HCT116 (cell line): ENCODE measurements at regions not wholly inside any gene's neighbourhood (a gene's known extent, or its start where the extent isn't known, plus 50 kb on each side); places are given as distances from the start of the nearest gene placed in this dataset.
"Not testable (repeated sequence)": the region's sequence is repeated elsewhere in the genome, so short reads cannot be mapped to it uniquely, and the experiment has no call there.

Experiments
- CEBPB ChIP-seq: IDR thresholded peaks from 2 replicates; pipeline ENCODE4 v1.6.1; 2012; ENCODE audit warnings: low read depth
- EGR1 ChIP-seq: IDR thresholded peaks from 2 replicates; pipeline ENCODE4 v1.6.1; 2012; ENCODE audit warnings: low read depth
- JUND ChIP-seq: IDR thresholded peaks from 2 replicates; pipeline ENCODE4 v1.6.1; 2012
- POLR2A ChIP-seq: IDR thresholded peaks from 2 replicates; pipeline ENCODE4 v1.7.0; 2011; ENCODE audit warnings: borderline replicate concordance; ENCODE audit not compliant: insufficient read depth, insufficient read length; ENCODE audit errors: extremely low read depth
- POLR2AphosphoS5 ChIP-seq: IDR thresholded peaks from 2 replicates; pipeline ENCODE4 v1.6.1; 2011; ENCODE audit warnings: mild to moderate bottlenecking, low read depth, low read length, moderate library complexity
- SRF ChIP-seq: IDR thresholded peaks from 2 replicates; pipeline ENCODE4 v1.6.1; 2012; ENCODE audit warnings: low read depth
- TF ChIP-seq, protein P1 (sequence below), 3 experiments: fragments of 200-600 bp in 1 of 3; sonication (generic) in 1 of 3; IDR thresholded peaks in 2 of 3; conservative IDR thresholded peaks in 1 of 3; 2 replicates each; pipeline ENCODE4 v1.5.1; 2012 to 2017; ENCODE audit warnings: low read depth in 2 of 3, low read length in 2 of 3, antibody characterized with exemption in 1 of 3, borderline replicate concordance in 1 of 3, control low read depth in 1 of 3, mild to moderate bottlenecking in 1 of 3, mixed read lengths in 1 of 3, mixed run types in 1 of 3, moderate library complexity in 1 of 3; ENCODE audit not compliant: insufficient read depth in 1 of 3
- TF ChIP-seq, protein P2 (sequence below): IDR thresholded peaks from 2 replicates; pipeline ENCODE4 v1.6.1; 2012

DNA sequence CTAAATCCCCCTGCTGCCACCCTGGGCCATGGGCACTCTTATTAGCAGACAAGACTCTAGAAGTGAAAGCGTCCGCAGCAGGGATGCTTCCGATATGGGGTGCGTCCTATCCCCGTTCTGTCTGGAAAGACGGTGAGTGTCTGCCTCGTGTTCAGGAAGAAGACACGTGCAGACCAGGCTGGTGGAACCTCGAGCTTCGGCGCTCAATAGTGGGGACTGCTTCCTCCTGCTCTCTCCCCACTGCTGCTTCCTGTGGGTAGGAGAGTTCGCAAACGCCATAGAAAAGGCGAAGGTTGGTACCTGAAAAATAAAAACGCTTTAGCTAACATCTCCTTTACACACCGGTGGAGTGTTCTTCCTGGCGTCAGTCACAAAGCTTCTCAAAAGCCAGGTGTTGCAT is 67.7 kb upstream of the LYZL2 start:
- TF ChIP-seq EGR1, CEBPB, POLR2AphosphoS5, POLR2A, JUND, SRF: not testable (repeated sequence)
- TF ChIP-seq, protein P1, sequence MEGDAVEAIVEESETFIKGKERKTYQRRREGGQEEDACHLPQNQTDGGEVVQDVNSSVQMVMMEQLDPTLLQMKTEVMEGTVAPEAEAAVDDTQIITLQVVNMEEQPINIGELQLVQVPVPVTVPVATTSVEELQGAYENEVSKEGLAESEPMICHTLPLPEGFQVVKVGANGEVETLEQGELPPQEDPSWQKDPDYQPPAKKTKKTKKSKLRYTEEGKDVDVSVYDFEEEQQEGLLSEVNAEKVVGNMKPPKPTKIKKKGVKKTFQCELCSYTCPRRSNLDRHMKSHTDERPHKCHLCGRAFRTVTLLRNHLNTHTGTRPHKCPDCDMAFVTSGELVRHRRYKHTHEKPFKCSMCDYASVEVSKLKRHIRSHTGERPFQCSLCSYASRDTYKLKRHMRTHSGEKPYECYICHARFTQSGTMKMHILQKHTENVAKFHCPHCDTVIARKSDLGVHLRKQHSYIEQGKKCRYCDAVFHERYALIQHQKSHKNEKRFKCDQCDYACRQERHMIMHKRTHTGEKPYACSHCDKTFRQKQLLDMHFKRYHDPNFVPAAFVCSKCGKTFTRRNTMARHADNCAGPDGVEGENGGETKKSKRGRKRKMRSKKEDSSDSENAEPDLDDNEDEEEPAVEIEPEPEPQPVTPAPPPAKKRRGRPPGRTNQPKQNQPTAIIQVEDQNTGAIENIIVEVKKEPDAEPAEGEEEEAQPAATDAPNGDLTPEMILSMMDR (IDR thresholded peaks at IDR 0.05 in 2 of 3, conservative IDR thresholded peaks at IDR 0.05 in 1 of 3; ENCODE audit: borderline replicate concordance in 1 of 3, insufficient read depth in 1 of 3, low read depth in 2 of 3, low read length in 2 of 3): not testable (repeated sequence)
- TF ChIP-seq, protein P2, sequence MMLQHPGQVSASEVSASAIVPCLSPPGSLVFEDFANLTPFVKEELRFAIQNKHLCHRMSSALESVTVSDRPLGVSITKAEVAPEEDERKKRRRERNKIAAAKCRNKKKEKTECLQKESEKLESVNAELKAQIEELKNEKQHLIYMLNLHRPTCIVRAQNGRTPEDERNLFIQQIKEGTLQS: not testable (repeated sequence)
